Activated T-cell treated with anti-CD3 and anti-CD28 coated beads, Interleukin-2, amount 50 U/mL, for 24 hours (primary cell): ENCODE measurements at regions not wholly inside any gene's neighbourhood (a gene's known extent, or its start where the extent isn't known, plus 50 kb on each side); places are given as distances from the start of the nearest gene placed in this dataset.

ENCODE experiments used
- DNase-seq: peaks from one replicate; pipeline ENCODE4 v3.0.0-alpha.2; 2020
- H3K27ac Mint-ChIP-seq: 2 replicates; pipeline ENCODE4 v1.8.0; 2020; ENCODE audit warnings: mild to moderate bottlenecking, mixed read lengths
- H3K27me3 Mint-ChIP-seq: 2 replicates; pipeline ENCODE4 v1.8.0; 2020; ENCODE audit warnings: mixed read lengths
- H3K36me3 Mint-ChIP-seq: 2 replicates; pipeline ENCODE4 v1.8.0; 2020; ENCODE audit warnings: low read depth, mixed read lengths
- H3K4me1 Mint-ChIP-seq: 2 replicates; pipeline ENCODE4 v1.8.0; 2020; ENCODE audit warnings: low read depth, mixed read lengths
- H3K4me3 Mint-ChIP-seq: 2 replicates; pipeline ENCODE4 v1.8.0; 2020; ENCODE audit warnings: mild to moderate bottlenecking, moderate library complexity, mixed read lengths
- H3K9me3 Mint-ChIP-seq: 2 replicates; pipeline ENCODE4 v1.8.0; 2020; ENCODE audit warnings: mixed read lengths

DNA sequence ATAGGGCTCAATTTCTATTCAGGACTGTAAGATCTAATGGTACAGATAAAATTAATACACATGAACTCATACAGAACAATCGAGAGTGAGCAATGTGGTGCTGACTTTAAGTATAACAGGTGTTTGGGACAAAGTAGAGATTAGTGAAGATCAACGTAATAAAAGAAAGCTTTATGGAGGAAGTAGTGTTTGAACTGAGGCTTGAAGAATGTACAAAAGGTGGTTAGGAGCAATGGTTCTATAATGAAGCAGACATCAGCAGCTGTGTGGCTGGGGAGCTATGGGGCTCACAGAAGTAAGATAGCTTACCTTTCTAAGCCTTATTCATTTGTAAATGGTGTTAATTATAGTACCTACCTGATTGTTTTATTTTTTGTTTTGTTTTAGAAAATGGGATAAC is 275.4 kb upstream of the RGMB start:
- no peaks in the 10 kb centered on the region for H3K9me3 Mint-ChIP-seq
- H3K4me3 Mint-ChIP-seq = no peak overlapping the region
- no peaks in the 10 kb centered on the region for H3K27me3 Mint-ChIP-seq

DNA sequence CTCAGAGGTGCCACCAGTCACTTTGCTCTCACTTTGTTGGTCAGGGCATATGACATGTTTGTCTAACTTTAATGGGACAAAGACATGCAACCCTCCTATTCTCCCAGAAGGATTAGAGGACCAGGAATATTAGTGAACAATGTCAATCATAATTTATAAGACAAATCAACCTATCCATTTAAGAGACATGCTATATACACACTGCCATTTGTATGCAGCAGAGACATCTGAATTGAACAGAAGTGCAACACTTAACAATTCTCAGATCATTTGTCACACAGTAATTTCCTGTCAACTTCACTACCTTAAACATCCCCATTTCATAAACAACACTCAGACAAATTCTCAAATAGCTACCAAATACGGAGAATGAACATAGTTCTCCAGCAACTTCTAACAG is 273.6 kb upstream of the RGMB start:
- DNase-seq = no peak
- no peak overlapping the region for H3K4me3 Mint-ChIP-seq
- H3K36me3 Mint-ChIP-seq = no peaks in the 10 kb centered on the region
- H3K27ac Mint-ChIP-seq = no peak overlapping the region
- H3K27me3 Mint-ChIP-seq = no peaks in the 10 kb centered on the region
- H3K9me3 Mint-ChIP-seq = no peaks in the 10 kb centered on the region
- no peaks in the 10 kb centered on the region for H3K4me1 Mint-ChIP-seq

More for the DNA sequence above, 275.4 kb upstream of the RGMB start:
- Mint-ChIP-seq H3K4me1 (no peaks in the 10 kb centered on the region), H3K36me3 (no peaks in the 10 kb centered on the region), H3K27ac (no peak overlapping the region)
- DNase-seq = no peak

DNA sequence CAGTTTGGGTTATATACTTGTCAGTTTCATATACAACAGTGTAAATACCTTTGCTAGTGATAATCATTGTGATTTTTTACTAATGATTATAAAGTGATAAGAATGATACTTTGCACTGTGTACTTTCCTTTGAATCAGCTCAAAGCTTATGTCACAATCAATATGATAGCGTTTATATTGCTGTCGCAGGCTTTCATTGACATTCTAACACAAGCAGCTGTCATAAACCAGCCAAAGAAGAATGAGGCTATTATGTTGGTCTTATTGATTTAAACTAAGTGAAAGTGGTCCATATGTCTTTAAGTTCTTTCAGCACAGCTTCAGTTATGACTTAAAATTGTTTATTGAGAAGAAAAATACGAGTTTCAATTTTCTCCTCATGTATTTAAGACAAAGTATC is 272.7 kb upstream of the RGMB start:
- Mint-ChIP-seq H3K27ac (no peak overlapping the region), H3K4me1 (no peaks in the 10 kb centered on the region), H3K27me3 (no peaks in the 10 kb centered on the region), H3K9me3 (no peaks in the 10 kb centered on the region), H3K4me3 (no peak overlapping the region), H3K36me3 (no peaks in the 10 kb centered on the region)
- DNase-seq = no peak

DNA sequence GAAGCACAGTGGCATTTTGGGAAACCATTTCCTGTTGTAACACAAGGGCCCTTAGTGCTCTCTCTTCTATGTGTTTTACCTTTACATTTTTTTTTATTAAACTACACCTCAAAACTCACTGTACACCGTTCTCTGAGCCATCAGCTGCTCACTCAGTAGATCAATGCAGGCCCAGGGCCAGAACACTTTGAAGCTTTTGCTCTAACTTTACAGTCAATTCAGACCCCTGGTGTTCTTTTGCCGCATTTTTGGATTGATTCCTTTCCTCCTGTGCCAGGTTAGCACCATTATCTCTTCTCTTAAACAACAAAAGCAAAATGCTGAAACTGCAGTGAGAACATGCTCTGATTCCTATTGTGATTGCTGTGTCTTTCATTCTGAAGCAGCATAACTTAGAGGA is 269.8 kb upstream of the RGMB start:
- no peak for DNase-seq
- H3K9me3 Mint-ChIP-seq = peaks cover 3% of the 10 kb centered on the region
- H3K36me3 Mint-ChIP-seq = no peaks in the 10 kb centered on the region
- no peaks in the 10 kb centered on the region for H3K27me3 Mint-ChIP-seq
- no peak overlapping the region for H3K27ac Mint-ChIP-seq
- H3K4me3 Mint-ChIP-seq = no peak overlapping the region
- H3K4me1 Mint-ChIP-seq = no peaks in the 10 kb centered on the region

DNA sequence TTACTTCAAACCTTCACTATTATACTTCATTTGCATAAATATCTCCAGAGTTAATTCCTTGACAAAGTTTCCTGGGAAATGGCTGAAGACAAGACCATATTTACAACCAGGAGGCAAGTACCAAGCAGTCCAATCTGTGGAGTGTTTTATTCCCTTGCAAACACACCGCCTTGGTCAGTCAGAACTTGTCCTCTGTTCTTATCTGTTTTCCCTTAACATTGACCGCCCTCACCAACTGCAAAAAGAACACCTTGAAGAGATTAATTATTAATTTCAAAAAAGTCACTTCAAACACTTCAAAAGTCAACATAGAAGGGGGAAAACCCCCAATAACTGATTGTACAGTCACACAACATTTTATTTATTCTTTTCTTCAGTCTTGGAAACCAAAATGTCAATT is 269.0 kb upstream of the RGMB start:
- no peak for DNase-seq
- Mint-ChIP-seq H3K4me1 (no peaks in the 10 kb centered on the region), H3K27ac (no peak overlapping the region), H3K4me3 (no peak overlapping the region), H3K9me3 (peaks cover 3% of the 10 kb centered on the region), H3K36me3 (no peaks in the 10 kb centered on the region), H3K27me3 (no peaks in the 10 kb centered on the region)

DNA sequence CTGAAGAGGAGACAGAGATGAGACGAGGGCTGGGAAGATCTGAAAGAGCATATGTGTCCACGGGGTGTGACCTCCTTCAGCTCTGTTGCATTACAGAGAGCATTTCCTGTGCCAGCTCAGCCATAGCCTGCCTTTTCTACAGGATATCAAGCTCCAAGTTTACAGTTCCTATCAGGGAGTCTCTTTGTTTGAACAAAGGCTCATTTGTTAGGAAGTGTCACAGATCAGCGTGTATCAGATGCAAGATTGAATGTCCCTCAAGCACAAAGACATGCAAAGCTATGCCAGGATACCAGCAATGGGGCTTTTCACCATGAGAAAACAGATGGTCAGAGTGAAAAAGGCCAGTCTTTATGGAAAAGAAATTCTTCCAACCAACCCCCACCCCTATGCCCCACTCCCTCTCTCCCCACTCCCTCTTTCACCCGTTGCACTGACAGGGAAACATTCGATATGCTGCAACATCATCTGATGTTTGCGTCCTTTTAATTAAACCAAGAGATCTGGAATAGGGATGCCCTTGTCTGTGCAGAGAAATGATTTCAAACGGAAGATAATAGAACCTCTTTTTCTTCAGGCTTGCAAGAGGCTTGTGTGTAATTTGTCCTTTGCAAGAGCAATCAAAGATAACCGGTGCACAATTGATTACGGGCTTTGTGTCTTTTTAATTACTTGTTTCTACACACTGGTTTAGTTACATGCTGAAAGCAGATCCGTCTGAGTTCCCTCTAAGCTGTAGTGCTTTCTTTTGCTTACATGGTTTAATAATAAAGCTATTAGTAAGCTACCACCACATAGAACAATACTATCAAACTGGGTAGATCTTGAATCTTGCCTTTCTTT is 263.1 kb upstream of the RGMB start:
- H3K27me3 Mint-ChIP-seq = no peaks in the 10 kb centered on the region
- peaks cover 3% of the 10 kb centered on the region for H3K9me3 Mint-ChIP-seq
- H3K4me1 Mint-ChIP-seq = no peaks in the 10 kb centered on the region
- no peaks in the 10 kb centered on the region for H3K36me3 Mint-ChIP-seq
- H3K27ac Mint-ChIP-seq = no peak overlapping the region
- H3K4me3 Mint-ChIP-seq = no peak overlapping the region
- DNase-seq = no peak

DNA sequence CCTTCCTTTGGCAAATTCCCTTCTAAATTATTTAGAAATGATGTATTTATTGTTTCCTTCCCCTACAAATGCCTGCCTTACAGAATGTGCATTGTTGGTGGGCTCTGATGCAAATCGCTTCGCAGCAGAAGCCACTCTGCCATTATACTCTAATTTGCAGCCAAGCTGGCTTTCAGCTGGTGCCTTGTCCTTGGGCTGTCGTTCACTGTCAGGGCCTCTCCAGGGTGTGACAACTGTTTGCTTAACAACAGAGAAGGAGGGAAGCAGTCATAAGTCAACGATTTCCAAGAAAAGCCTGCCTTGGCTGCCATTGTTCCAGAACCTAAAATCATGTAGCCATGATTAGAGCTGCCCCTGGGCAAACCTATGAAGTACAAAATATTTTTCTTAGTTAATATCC is 260.1 kb upstream of the RGMB start:
- Mint-ChIP-seq H3K9me3 (no peaks in the 10 kb centered on the region), H3K27ac (no peak overlapping the region)

DNA sequence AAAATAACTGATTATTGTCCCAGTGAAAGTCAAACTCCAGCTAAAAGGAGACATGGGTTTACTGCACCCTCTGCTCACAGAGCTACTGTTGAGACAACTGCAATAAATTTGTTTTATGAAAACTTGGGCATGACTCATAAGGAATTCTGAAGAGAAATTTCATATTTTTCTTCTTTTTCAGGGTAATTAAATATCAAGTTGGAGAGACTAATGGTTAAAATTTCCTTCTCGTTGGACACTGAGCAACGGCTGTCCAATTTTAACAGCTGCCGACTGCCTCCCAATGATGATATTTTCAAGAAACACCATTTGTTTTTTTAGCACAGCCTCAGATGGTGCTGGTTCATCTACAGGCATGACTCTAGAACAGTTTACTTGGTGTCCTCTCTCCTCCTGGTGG is 259.2 kb upstream of the RGMB start:
- Mint-ChIP-seq H3K9me3 (no peaks in the 10 kb centered on the region), H3K27ac (no peak overlapping the region), H3K4me3 (no peak overlapping the region), H3K4me1 (no peaks in the 10 kb centered on the region), H3K36me3 (no peaks in the 10 kb centered on the region), H3K27me3 (no peaks in the 10 kb centered on the region)
- DNase-seq = no peak

More for the DNA sequence above, 260.1 kb upstream of the RGMB start:
- H3K36me3 Mint-ChIP-seq = no peaks in the 10 kb centered on the region
- H3K4me3 Mint-ChIP-seq = no peak overlapping the region
- H3K4me1 Mint-ChIP-seq = no peaks in the 10 kb centered on the region
- DNase-seq = no peak
- H3K27me3 Mint-ChIP-seq = no peaks in the 10 kb centered on the region

DNA sequence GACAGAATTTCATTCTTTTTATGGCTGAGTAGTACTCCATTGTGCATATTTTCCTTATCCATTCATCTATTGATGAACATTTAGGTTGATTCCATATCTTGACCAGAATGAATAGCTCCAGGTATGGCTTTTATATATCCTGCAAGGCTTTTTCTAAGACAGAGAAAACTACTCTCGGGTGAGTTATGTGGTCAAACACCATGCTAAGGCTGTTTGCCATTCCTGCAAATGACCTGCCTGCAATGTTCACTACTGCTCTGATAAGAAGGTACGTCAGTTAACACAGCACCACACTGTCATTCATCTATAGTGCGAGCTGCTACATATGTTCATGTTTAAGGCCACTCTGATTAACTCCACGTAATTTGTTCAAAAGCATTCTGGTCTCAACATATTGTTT is 256.8 kb upstream of the RGMB start:
- H3K36me3 Mint-ChIP-seq = no peaks in the 10 kb centered on the region
- H3K9me3 Mint-ChIP-seq = no peaks in the 10 kb centered on the region
- H3K4me1 Mint-ChIP-seq = no peaks in the 10 kb centered on the region
- H3K27ac Mint-ChIP-seq = no peak overlapping the region
- DNase-seq = no peak
- H3K4me3 Mint-ChIP-seq = no peak overlapping the region
- peaks cover 4% of the 10 kb centered on the region for H3K27me3 Mint-ChIP-seq

DNA sequence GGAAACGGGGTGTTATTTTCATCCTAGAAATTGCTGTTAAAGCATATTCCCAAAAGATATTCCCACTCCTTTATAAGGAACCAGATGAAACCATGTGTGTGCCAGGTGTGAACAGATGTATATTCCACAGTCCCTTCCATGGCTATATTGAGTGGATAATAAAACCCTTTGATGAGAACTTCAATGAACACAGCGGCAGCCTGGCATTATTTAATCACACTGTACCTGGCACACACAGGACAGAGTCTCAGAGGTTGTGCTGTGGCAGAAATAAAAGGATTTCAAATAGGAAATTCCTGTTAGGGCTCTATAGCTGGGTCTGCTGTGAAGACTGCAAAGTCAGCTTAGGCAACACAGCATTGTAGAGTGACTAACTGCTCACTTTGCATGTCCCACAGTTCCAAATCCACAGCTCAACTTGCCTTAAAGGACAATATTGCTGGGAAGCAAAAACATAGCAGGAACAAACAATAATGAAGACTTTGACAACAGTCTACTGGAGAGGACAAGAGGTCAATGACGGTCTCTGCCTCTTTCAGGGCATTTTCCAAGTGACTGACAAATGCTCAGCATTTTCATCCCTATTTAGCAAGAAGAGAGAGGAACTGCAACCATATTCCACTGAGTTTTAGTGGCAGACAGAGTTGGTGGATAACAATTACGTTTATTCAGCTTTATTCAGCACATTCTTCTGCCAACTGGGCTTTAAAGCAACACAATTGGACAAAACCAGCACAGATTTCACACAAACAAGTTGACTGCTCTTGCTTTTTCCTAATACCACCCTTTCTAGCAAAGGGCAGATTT is 255.7 kb upstream of the RGMB start:
- no peaks in the 10 kb centered on the region for H3K4me1 Mint-ChIP-seq
- peaks cover 4% of the 10 kb centered on the region for H3K27me3 Mint-ChIP-seq
- H3K9me3 Mint-ChIP-seq = no peaks in the 10 kb centered on the region
- no peak overlapping the region for H3K27ac Mint-ChIP-seq
- no peaks in the 10 kb centered on the region for H3K36me3 Mint-ChIP-seq
- H3K4me3 Mint-ChIP-seq = no peak overlapping the region
- DNase-seq = no peak

DNA sequence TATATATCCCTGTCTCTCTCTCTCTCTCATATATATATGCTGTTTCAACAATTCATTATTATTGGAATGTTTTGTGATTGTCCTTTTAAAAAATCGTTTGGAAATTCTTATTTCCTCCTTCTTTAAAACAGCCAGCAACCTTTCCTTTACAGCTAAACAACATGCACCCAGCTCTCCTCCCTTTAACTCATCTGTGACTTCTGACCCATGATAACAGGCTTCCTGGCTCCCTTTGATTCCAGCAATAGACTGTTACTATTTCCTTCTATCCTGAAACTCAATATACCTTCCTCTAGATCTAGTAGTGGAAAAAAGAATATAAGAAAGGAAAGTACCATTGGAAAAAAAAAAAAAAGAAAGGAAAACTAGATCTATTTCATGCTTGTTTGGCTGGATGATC is 254.7 kb upstream of the RGMB start:
- Mint-ChIP-seq H3K27ac (no peak overlapping the region), H3K36me3 (no peaks in the 10 kb centered on the region)

DNA sequence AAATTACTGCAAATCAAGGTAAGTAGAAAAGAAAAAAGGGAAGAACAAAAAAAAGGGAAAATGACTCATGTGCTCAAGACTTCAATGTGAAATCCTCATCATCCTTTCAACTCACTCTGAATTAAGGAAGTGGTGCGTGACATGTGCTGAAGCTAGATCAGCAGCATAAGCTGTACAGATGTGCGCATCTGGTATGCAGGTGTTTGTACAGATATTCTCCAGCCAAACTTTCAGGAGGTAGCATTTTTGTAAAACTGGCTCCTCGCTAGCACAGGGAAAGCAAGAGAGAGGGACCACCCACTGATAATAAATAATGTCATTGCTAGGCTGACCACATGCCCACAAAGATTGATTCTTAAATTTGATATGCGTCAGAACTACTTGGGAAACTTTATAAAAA is 253.9 kb upstream of the RGMB start:
- no peak overlapping the region for H3K4me3 Mint-ChIP-seq
- H3K9me3 Mint-ChIP-seq = no peaks in the 10 kb centered on the region
- peaks cover 4% of the 10 kb centered on the region for H3K27me3 Mint-ChIP-seq
- H3K36me3 Mint-ChIP-seq = no peaks in the 10 kb centered on the region
- no peak overlapping the region for H3K27ac Mint-ChIP-seq
- no peak for DNase-seq
- no peaks in the 10 kb centered on the region for H3K4me1 Mint-ChIP-seq

More for the DNA sequence above, 254.7 kb upstream of the RGMB start:
- H3K27me3 Mint-ChIP-seq = peaks cover 4% of the 10 kb centered on the region
- no peaks in the 10 kb centered on the region for H3K9me3 Mint-ChIP-seq
- no peak overlapping the region for H3K4me3 Mint-ChIP-seq
- H3K4me1 Mint-ChIP-seq = no peaks in the 10 kb centered on the region
- no peak for DNase-seq

DNA sequence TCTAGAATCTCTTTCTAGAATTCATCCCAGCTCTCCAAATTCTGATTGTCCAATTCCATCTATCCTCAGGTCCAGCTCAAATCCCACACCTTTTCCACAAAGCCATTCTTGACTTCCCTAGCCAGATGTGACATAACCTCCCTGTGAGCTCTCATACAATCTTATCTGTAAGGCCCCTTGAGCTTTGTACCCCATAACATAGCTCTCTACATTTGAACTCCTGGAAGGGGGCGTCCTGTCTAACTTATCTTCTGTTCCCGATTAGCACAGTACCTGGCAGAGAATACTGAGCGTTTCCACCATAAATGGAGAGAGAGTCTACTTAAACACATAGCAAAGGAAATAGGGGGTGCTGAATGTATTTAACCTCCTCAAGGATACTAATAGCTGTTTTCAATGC is 251.6 kb upstream of the RGMB start:
- Mint-ChIP-seq H3K27ac (no peak overlapping the region), H3K4me3 (no peak overlapping the region), H3K27me3 (peaks cover 4% of the 10 kb centered on the region), H3K4me1 (no peaks in the 10 kb centered on the region), H3K36me3 (no peaks in the 10 kb centered on the region), H3K9me3 (no peaks in the 10 kb centered on the region)
- no peak for DNase-seq

DNA sequence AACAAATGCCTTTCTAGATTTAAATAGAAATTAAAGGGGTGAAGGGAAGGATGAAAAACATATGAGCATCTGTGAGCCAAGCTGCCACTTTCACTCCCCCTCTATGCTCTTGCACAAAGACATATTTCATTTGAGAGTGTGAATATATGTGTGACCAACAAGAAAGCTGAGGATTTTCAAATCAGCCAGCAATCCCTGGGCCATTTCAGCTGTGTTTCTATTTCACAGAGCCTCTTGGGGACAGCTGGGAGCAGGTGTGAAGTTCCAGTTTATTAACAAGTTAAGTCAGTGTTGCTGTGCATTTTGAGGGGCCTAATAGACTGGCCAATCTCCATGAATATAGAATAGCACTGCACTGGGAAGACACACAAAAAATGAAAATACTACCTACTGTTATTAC is 248.7 kb upstream of the RGMB start:
- no peak for DNase-seq
- Mint-ChIP-seq H3K9me3 (no peaks in the 10 kb centered on the region), H3K27ac (no peak overlapping the region), H3K36me3 (no peaks in the 10 kb centered on the region), H3K27me3 (no peaks in the 10 kb centered on the region), H3K4me1 (no peaks in the 10 kb centered on the region), H3K4me3 (no peak overlapping the region)

DNA sequence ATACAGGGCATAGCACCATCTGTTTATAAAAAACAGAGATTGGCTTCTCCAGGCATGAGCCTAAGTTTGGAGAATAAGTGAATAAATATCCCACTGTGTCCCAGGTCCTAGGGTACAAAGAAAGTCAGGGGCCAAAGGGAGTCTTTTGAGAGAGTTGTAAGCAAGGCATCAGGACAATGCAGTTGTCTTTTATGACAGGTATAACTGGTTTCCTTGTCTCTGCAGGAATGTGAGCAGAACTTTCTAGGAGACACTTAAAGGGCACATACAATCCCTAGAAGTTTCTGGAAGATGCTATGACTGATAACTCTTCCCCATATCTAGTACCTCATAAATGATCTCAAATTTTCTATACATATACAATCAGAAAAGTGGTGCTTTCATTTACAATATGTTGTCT is 245.6 kb upstream of the RGMB start:
- Mint-ChIP-seq H3K9me3 (peaks cover 2% of the 10 kb centered on the region), H3K4me1 (no peaks in the 10 kb centered on the region), H3K36me3 (no peaks in the 10 kb centered on the region), H3K27me3 (no peaks in the 10 kb centered on the region), H3K4me3 (no peak overlapping the region), H3K27ac (no peak overlapping the region)
- DNase-seq = no peak
